H1 (cell line): ENCODE measurements at regions not wholly inside any gene's neighbourhood (a gene's known extent, or its start where the extent isn't known, plus 50 kb on each side); places are given as distances from the start of the nearest gene placed in this dataset.

Experiments
- BCL11A ChIP-seq, 2 experiments: IDR thresholded peaks; one replicate each; pipeline ENCODE4 v1.6.1; 2011; ENCODE audit warnings: low read depth in 2 of 2, low read length in 2 of 2, mild to moderate bottlenecking in 2 of 2
- CBX8 ChIP-seq: fragments of 300-800, 300-1000 bp; sonication (generic); IDR thresholded peaks from 2 replicates; pipeline ENCODE4 v1.7.1; 2016; ENCODE audit warnings: low read depth, low read length, borderline replicate concordance
- CTCF ChIP-seq, 3 experiments: IDR thresholded peaks; 1 replicate in 2 of 3; 2 replicates in 1 of 3; pipeline versions ENCODE4 v1.5.1 to v1.6.1; 2011; ENCODE audit warnings: low read length in 3 of 3, mild to moderate bottlenecking in 3 of 3, inconsistent platforms in 2 of 3, low read depth in 1 of 3, moderate library complexity in 1 of 3; ENCODE audit not compliant: insufficient read depth in 1 of 3; ENCODE audit errors: control extremely low read depth in 1 of 3
- EP300 ChIP-seq, 2 experiments: IDR thresholded peaks; 1 replicate in 1 of 2; 2 replicates in 1 of 2; pipeline ENCODE4 v1.6.1; 2011 to 2012; ENCODE audit warnings: low read depth in 2 of 2, low read length in 2 of 2, mild to moderate bottlenecking in 2 of 2, borderline replicate concordance in 1 of 2, inconsistent platforms in 1 of 2, moderate library complexity in 1 of 2
- NRF1 ChIP-seq: IDR thresholded peaks from 2 replicates; pipeline ENCODE4 v1.6.1; 2011; ENCODE audit warnings: mild to moderate bottlenecking, low read depth, low read length, improper control_type of control experiment

- TF ChIP-seq CBX8 (no peak), CTCF (IDR thresholded peaks at IDR 0.05; ENCODE audit: control extremely low read depth in 1 of 3, insufficient read depth in 1 of 3, low read depth in 1 of 3, low read length in 3 of 3) (no peak), BCL11A (IDR thresholded peaks at IDR 0.05; ENCODE audit: low read depth in 2 of 2, low read length in 2 of 2) (no peak), EP300 (IDR thresholded peaks at IDR 0.05; ENCODE audit: borderline replicate concordance in 1 of 2, low read depth in 2 of 2, low read length in 2 of 2) (no peak), NRF1 (no peak)
Observed at GRCh38 chr10:128325788-128326187, 199.6 kb upstream of the MKI67 start.
